Heart right ventricle (tissue), 16 donors: ENCODE measurements at regions not wholly inside any gene's neighbourhood (a gene's known extent, or its start where the extent isn't known, plus 50 kb on each side); places are given as distances from the start of the nearest gene placed in this dataset.
"Not testable (repeated sequence)": the region's sequence is repeated elsewhere in the genome, so short reads cannot be mapped to it uniquely, and the experiment has no call there.

Source experiments
- ATAC-seq, 8 donors: fragments of 200-7000 bp; cut with Tn5 transposase; one replicate each; pipeline ENCODE4 v1.9.1; 2020; ENCODE audit warnings: mild to moderate bottlenecking in 8 of 8, moderate library complexity in 8 of 8, moderate number of reproducible peaks in 1 of 8
- DNase-seq, 2 donors: peaks; one replicate each; pipeline ENCODE4 v3.0.0-alpha.2; 2020
- H3K27ac ChIP-seq, 10 donors: fragments of 200-600 bp; sonication (generic) in 2 of 10; one replicate each; pipeline versions ENCODE4 v1.5.0 to v1.8.0; 2020 to 2022; ENCODE audit warnings: mild to moderate bottlenecking in 3 of 10
- H3K27me3 ChIP-seq, 7 donors: fragments of 200-600 bp; one replicate each; pipeline ENCODE4 v1.8.0; 2021 to 2022; ENCODE audit warnings: mild to moderate bottlenecking in 2 of 7
- H3K36me3 ChIP-seq, 9 donors: fragments of 200-600 bp; sonication (generic) in 1 of 9; one replicate each; pipeline versions ENCODE4 v1.5.0 to v1.8.0; 2020 to 2022; ENCODE audit warnings: mild to moderate bottlenecking in 2 of 9
- H3K4me1 ChIP-seq, 9 donors: fragments of 200-600 bp; sonication (generic) in 1 of 9; one replicate each; pipeline versions ENCODE4 v1.5.0 to v1.8.0; 2020 to 2022; ENCODE audit warnings: mild to moderate bottlenecking in 4 of 9
- H3K4me3 ChIP-seq, 10 donors: fragments of 200-600 bp; sonication (generic) in 2 of 10; one replicate each; pipeline versions ENCODE4 v1.5.0 to v1.8.0; 2020 to 2022; ENCODE audit warnings: mild to moderate bottlenecking in 7 of 10, moderate library complexity in 2 of 10
- H3K9me3 ChIP-seq, 11 donors: fragments of 200-600 bp in 10 of 11; sonication (generic) in 2 of 11; one replicate each; pipeline versions ENCODE4 v1.5.0 to v1.8.0; 2013 to 2022; ENCODE audit warnings: mild to moderate bottlenecking in 2 of 11, control low read depth in 1 of 11, moderate library complexity in 1 of 11
- CTCF ChIP-seq, 9 donors: fragments of 200-600 bp; sonication (generic) in 2 of 9; IDR thresholded peaks; one replicate each; pipeline versions ENCODE4 v1.5.0 to v1.8.0; 2021 to 2022; ENCODE audit warnings: antibody characterized with exemption in 9 of 9, mild to moderate bottlenecking in 5 of 9, moderate library complexity in 1 of 9
- WGBS, 2 donors: extraction: QIAGEN DNeasy Blood & Tissue Kit; methylation state at CpG; one replicate each; pipeline ENCODE4 v1.1.7; 2013; ENCODE audit warnings: inconsistent platforms in 1 of 2; 5-methylcytosine and 5-hydroxymethylcytosine counted together
- intact Hi-C, 10 donors: fragments of 100-400 bp; cut with DNase I; formaldehyde crosslinking; loops; one replicate each; pipeline versions ENCODE4 v1.11.1 to v1.14.2; 2022
- donor health status: Arrhythmogenic right ventricular cardiomyopathy.
- donor health status: ischemic (EF 13 %, LVEDD 7.1; RV severe dilation, severe dysfunction).
- donor health status: healthy with polysubstance abuse.
- donor health status: DM: no; HTN: yes; CAD: no.
- donor health status: DM: no; HTN: no; CAD: no.
- donor health status: ischemic (EF 25% LVEDD 6.9; RV normal size, moderate dysfunction).
- donor health status: ischemic (EF 25% LVEDD 5.7; RV mildly dilated, moderate dysfunction).
- donor health status: healthy.
- donor health status: DM: yes; HTN: yes; CAD: no.
- donor health status: Ischemic cardiomyopathy.
- donor health status: ischemic (EF 35%, LVEDD 5.7; RV mildly dilated, moderate dysfunction).
- donor health status: nonischemic (EF 11% LVEDD 7.7; RV severe dilation, severe dysfunction).
- donor health status: DM: yes; HTN: yes; CAD: no.
- donor health status: PGD.
- donor health status: ischemic (EF 29% LVEDD 5.4; RV normal size, mild dysfunction).
- donor health status: nonischemic (EF 23%, LVEDD 6.1; RV moderate dilation, normal function).

DNA sequence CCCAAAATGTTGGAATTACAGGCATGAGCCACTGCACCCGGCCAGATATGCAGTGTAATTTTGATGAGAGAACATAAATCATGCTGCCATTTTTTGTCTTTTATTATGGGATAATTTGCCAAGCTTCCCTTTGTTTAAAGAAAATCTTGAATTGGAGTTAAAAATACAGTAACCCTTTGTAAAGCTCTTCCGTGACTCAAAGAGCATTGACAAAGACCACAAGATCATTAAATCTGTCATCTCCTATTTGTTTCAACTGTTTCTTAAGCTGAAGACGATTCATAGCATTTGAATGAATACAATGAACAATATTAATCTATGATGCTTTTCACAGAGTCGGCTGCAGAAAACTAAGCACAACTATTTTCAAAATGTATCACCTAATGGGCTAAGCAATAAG lies 132.6 kb downstream of the ANAPC4 start:
- 54 to 57% methylated on average over 4 of the region's 4 CpGs for WGBS, 2 donors
- TF ChIP-seq CTCF (IDR thresholded peaks at IDR 0.05): no peak
- no peak overlapping the region for H3K27ac ChIP-seq

GRCh38 chr4:25511823-25512222 lies 134.8 kb downstream of the ANAPC4 start:
- ATAC-seq, H3K27ac ChIP-seq, H3K27me3 ChIP-seq, H3K4me1 ChIP-seq, H3K9me3 ChIP-seq, intact Hi-C loops, H3K4me3 ChIP-seq, H3K36me3 ChIP-seq, DNase-seq: not testable (repeated sequence)
- whole genome bisulfite sequencing, 2 donors: 93% methylated on average over 10 of the region's 10 CpGs

More for the DNA sequence above, 132.6 kb downstream of the ANAPC4 start:
- no peak overlapping the region for H3K4me3 ChIP-seq
- no peaks in the 10 kb centered on the region for H3K4me1 ChIP-seq
- no peaks in the 10 kb centered on the region for H3K27me3 ChIP-seq
- intact Hi-C loops: no loop called here
- DNase-seq (no peak), ATAC-seq (no peak)
- H3K36me3 ChIP-seq: no peaks in the 10 kb centered on the region
- H3K9me3 ChIP-seq: peaks cover 0 to 13% (median 0%) of the 10 kb centered on the region in 11 donors

- DNase-seq (no peak), ATAC-seq (no peak)
- Histone ChIP-seq H3K27ac (no peak overlapping the region), H3K9me3 (no peaks in the 10 kb centered on the region), H3K27me3 (no peaks in the 10 kb centered on the region), H3K4me3 (no peak overlapping the region), H3K4me1 (no peaks in the 10 kb centered on the region), H3K36me3 (no peaks in the 10 kb centered on the region)
- intact Hi-C loops: no loop called here
- 83 to 96% methylated on average over 4 of the region's 4 CpGs for WGBS, 2 donors
- TF ChIP-seq CTCF (IDR thresholded peaks at IDR 0.05): no peak
These were observed 136.8 kb downstream of the ANAPC4 start for GRCh38 chr4:25513814-25514213.

DNA sequence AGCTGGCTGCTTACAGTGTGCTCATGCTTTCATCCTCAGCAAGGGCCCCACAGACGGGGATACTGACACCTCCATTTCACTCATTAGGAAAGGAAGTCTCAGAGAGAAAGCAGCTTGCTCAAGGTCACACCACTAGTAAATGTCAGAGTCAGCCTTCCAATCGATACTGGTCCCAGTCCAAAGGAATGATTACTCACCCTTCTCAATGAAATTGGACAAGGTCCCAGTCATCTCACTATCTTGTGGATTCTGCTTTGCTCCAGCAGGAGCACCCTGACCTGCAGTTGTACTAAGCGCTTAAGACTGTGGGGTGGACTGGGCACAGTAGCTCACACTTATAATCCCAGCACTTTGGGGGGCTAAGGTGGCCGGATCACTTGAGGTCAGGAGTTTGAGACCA lies 132.2 kb upstream of the SLC34A2 start:
- H3K4me1 ChIP-seq: no peaks in the 10 kb centered on the region
- DNase-seq: no peak
- no peak overlapping the region for H3K27ac ChIP-seq
- no peak overlapping the region for H3K4me3 ChIP-seq
- H3K36me3 ChIP-seq: no peaks in the 10 kb centered on the region
- peaks cover 0 to 8% (median 0%) of the 10 kb centered on the region in 7 donors for H3K27me3 ChIP-seq
- TF ChIP-seq CTCF (IDR thresholded peaks at IDR 0.05): no peak
- no peaks in the 10 kb centered on the region for H3K9me3 ChIP-seq
- no peak for ATAC-seq
- intact Hi-C loops: no loop called here
- 61 to 75% methylated on average over 4 of the region's 4 CpGs for WGBS, 2 donors

DNA sequence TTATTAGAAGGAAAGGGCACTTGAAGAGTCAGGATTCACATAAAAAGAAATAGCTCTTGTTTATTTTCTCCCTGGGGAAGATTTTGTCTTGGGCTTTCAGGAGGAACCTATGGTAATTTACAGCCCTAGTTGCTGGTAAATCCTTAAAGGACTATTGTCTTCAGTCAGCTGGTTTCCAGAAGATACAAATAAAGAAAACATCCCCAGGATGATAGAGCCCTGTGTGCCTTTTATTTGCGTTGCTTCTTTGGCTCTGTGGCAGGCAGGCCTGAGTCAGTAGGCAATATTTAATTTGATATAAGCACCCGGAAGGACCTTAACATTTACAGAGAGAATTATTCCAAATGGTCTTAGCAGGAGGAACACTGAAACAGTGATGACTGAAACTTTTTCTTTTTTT lies 131.0 kb upstream of the SLC34A2 start:
- Histone ChIP-seq H3K4me1 (no peaks in the 10 kb centered on the region), H3K27me3 (peaks cover 0 to 8% (median 0%) of the 10 kb centered on the region in 7 donors), H3K27ac (no peak overlapping the region), H3K9me3 (no peaks in the 10 kb centered on the region), H3K36me3 (no peaks in the 10 kb centered on the region), H3K4me3 (no peak overlapping the region)
- ATAC-seq (no peak), DNase-seq (no peak)
- intact Hi-C loops: no loop called here
- TF ChIP-seq CTCF (IDR thresholded peaks at IDR 0.05): no peak
- WGBS, 2 donors: 53 to 71% methylated on average over 2 of the region's 2 CpGs
